22Rv1 (cell line): ENCODE measurements at regions not wholly inside any gene's neighbourhood (a gene's known extent, or its start where the extent isn't known, plus 50 kb on each side); places are given as distances from the start of the nearest gene placed in this dataset.

Experiments used
- CTCF ChIP-seq: fragments of 450-650 bp; IDR thresholded peaks from 2 replicates; pipeline ENCODE4 v1.5.1; 2017; ENCODE audit warnings: mild to moderate bottlenecking
- ZFX ChIP-seq: fragments of 450-650 bp; IDR thresholded peaks from 2 replicates; pipeline ENCODE4 v1.6.1; 2017; ENCODE audit warnings: antibody characterized with exemption, borderline replicate concordance

- TF ChIP-seq CTCF (no peak), ZFX (no peak)
These were observed 50.2 kb upstream of the PAIP2B start for GRCh38 chr2:71277147-71277475.
